ENCODE measurements at regions not wholly inside any gene's neighbourhood (a gene's known extent, or its start where the extent isn't known, plus 50 kb on each side); places are given as distances from the start of the nearest gene placed in this dataset.
"Not testable (repeated sequence)": the region's sequence is repeated elsewhere in the genome, so short reads cannot be mapped to it uniquely, and the experiment has no call there.

DNA sequence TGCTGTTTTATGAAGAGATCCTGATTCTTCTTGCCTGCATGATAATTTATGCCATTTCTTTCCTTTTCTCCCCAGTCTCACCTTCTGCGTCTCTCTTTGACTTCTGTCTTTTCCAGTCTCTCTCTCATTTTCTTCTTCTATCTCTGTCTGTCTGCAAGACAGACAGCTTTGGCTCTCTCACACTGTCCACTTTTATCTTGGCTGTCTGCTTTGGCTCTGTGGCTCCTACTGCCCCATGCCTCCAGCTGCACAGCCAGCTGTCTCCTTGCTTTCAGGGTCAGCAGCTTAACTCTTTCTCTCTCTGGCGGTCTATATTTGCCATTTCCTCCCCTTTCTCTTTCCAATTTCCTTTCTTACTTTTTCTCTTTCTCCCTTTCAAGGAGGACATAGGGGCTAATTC is 971.1 kb upstream of the COX7C start:
- in situ Hi-C loops (cut with MboI; ENCODE audit: low pct_ligation_motif_present in 1 of 4, low pct_unique_long_range_greater_than_20kb in 1 of 4, low sequenced_read_pairs in 3 of 4) (no loop called here), intact Hi-C loops (cut with DNase I; ENCODE audit: low total_unique reads) (no loop called here)
- no peaks in the 10 kb centered on the region for H3K9me3 ChIP-seq
- no peaks in the 10 kb centered on the region for H3K4me1 ChIP-seq
- WGBS, 2 donors (ENCODE audit: low coverage in 1 of 2): 88 to 91% methylated on average over 2 of the region's 2 CpGs
- no peaks in the 10 kb centered on the region for H3K27me3 ChIP-seq
- DNase-seq: no peak
- no peaks in the 10 kb centered on the region for H3K36me3 ChIP-seq
- no peak overlapping the region for H3K27ac ChIP-seq
- TF ChIP-seq CTCF (IDR thresholded peaks at IDR 0.05) (no peak), EP300 (IDR thresholded peaks at IDR 0.05; ENCODE audit: low read depth) (no peak), POLR2A (IDR thresholded peaks at IDR 0.05) (no peak), POLR2AphosphoS5 (IDR thresholded peaks at IDR 0.05) (no peak)
- H3K4me3 ChIP-seq: no peak overlapping the region

DNA sequence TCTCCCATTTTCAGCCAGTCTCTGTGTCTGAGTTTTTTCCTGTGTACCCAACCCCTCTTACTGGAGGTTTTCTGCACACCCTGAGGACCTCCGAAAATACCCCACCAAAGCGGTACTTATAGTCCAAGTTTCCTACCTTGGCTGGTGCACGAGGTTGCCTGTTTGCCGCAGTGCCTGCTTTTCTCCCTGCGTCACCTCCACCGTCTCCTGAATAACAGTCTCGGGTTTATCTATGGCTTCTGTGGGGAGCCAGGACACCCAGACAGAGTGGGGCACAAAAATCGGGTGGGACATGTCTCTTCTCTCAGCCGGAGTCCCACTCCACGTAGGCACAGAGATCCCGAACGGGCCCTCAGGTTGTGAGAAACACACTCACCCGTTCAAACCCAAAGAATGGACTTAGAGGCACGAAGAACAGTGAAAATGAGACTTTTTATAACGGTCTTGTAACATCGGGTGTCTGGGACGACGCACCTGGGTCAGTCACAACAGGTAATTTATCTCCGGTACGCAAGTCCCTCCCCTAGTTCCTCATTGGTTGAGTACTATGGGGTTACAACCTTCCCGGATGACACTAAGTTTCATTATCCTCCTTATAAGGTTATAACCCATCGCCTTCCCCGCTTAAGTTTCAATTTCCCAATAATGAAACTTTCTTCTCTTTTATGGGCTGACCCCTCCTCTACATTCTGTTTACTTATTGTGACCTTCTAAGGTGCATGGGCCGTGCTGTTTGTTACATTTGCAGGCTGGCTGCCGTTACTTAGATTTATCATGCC is 970.2 kb upstream of the COX7C start:
- in situ Hi-C loops (cut with MboI; ENCODE audit: low pct_ligation_motif_present in 1 of 4, low pct_unique_long_range_greater_than_20kb in 1 of 4, low sequenced_read_pairs in 3 of 4): no loop called here
- Histone ChIP-seq H3K4me3 (no peak overlapping the region), H3K27ac (no peak overlapping the region), H3K4me1 (no peaks in the 10 kb centered on the region), H3K27me3 (no peaks in the 10 kb centered on the region), H3K36me3 (no peaks in the 10 kb centered on the region), H3K9me3 (no peaks in the 10 kb centered on the region)
- 80 to 81% methylated on average over 10 to 25 of the region's 25 CpGs for WGBS, 2 donors (ENCODE audit: low coverage in 1 of 2)
- DNase-seq: no peak
- TF ChIP-seq EP300 (IDR thresholded peaks at IDR 0.05; ENCODE audit: low read depth) (no peak), POLR2AphosphoS5 (IDR thresholded peaks at IDR 0.05) (no peak), POLR2A (IDR thresholded peaks at IDR 0.05) (no peak)
- intact Hi-C loops (cut with DNase I; ENCODE audit: low total_unique reads): no loop called here

- no peak for TF ChIP-seq EP300 (IDR thresholded peaks at IDR 0.05; ENCODE audit: low read depth)
- no peak for TF ChIP-seq POLR2AphosphoS5 (IDR thresholded peaks at IDR 0.05)
- TF ChIP-seq CTCF (IDR thresholded peaks at IDR 0.05): no peak
- no peak for TF ChIP-seq POLR2A (IDR thresholded peaks at IDR 0.05)
- 59 to 65% methylated on average over 4 of the region's 4 CpGs for WGBS, 2 donors (ENCODE audit: low coverage in 1 of 2)
- in situ Hi-C loops (cut with MboI; ENCODE audit: low pct_ligation_motif_present in 1 of 4, low pct_unique_long_range_greater_than_20kb in 1 of 4, low sequenced_read_pairs in 3 of 4): no loop called here
- Histone ChIP-seq H3K4me3 (no peak overlapping the region), H3K27me3 (no peaks in the 10 kb centered on the region), H3K36me3 (no peaks in the 10 kb centered on the region), H3K27ac (no peak overlapping the region), H3K4me1 (no peaks in the 10 kb centered on the region), H3K9me3 (no peaks in the 10 kb centered on the region)
- no peak for DNase-seq
- intact Hi-C loops (cut with DNase I; ENCODE audit: low total_unique reads): no loop called here
Measured at GRCh38 chr5:85648495-85648894, 969.2 kb upstream of the COX7C start.

- Histone ChIP-seq H3K27ac (no peak overlapping the region), H3K27me3 (no peaks in the 10 kb centered on the region), H3K9me3 (no peaks in the 10 kb centered on the region), H3K36me3 (no peaks in the 10 kb centered on the region), H3K4me3 (no peak overlapping the region), H3K4me1 (no peaks in the 10 kb centered on the region)
- intact Hi-C loops (cut with DNase I; ENCODE audit: low total_unique reads) (no loop called here), in situ Hi-C loops (cut with MboI; ENCODE audit: low pct_ligation_motif_present in 1 of 4, low pct_unique_long_range_greater_than_20kb in 1 of 4, low sequenced_read_pairs in 3 of 4) (no loop called here)
- 79 to 82% methylated on average over 1 of the region's 1 CpG for WGBS, 2 donors (ENCODE audit: low coverage in 1 of 2)
- no peak for TF ChIP-seq CTCF (IDR thresholded peaks at IDR 0.05)
- TF ChIP-seq EP300 (IDR thresholded peaks at IDR 0.05; ENCODE audit: low read depth): no peak
- TF ChIP-seq POLR2AphosphoS5 (IDR thresholded peaks at IDR 0.05): no peak
- no peak for TF ChIP-seq POLR2A (IDR thresholded peaks at IDR 0.05)
- no peak for DNase-seq
Measured at GRCh38 chr5:85651731-85652130, 966.0 kb upstream of the COX7C start.

DNA sequence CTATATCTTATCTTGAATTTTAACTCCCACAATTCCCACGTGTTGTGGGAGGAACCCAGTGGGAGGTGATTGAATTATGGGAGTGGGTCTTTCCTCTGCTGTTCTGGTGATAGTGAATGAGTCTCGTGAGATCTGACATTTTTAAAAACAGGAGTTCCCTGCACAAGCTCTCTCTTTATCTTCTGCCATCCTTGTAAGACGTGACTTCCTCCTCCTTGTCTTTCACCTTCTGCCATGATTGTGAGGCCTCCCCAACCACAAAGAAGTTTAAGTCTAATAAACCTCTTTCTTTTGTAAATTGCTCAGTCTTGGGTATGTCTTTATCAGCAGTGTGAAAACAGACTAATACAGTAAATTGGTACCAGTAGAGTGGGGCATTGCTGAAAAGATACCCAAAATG is 963.6 kb upstream of the COX7C start:
- H3K27ac ChIP-seq; H3K9me3 ChIP-seq; H3K36me3 ChIP-seq; H3K4me3 ChIP-seq; in situ Hi-C loops (cut with MboI; ENCODE audit: low pct_ligation_motif_present in 1 of 4, low pct_unique_long_range_greater_than_20kb in 1 of 4, low sequenced_read_pairs in 3 of 4); H3K4me1 ChIP-seq; intact Hi-C loops (cut with DNase I; ENCODE audit: low total_unique reads); DNase-seq; H3K27me3 ChIP-seq: not testable (repeated sequence)
- WGBS, 2 donors (ENCODE audit: low coverage in 1 of 2): 60 to 62% methylated on average over 3 of the region's 3 CpGs

Data from transverse colon (tissue), 4 donors.